NCI-H345 (cell line): ENCODE measurements at regions not wholly inside any gene's neighbourhood (a gene's known extent, or its start where the extent isn't known, plus 50 kb on each side); places are given as distances from the start of the nearest gene placed in this dataset.
"Not testable (repeated sequence)": the region's sequence is repeated elsewhere in the genome, so short reads cannot be mapped to it uniquely, and the experiment has no call there.

ENCODE experiments used
- DNase-seq: peaks from one replicate; lab custom pipeline; 2025; lab: John Stamatoyannopoulos, UW

- no peak for DNase-seq
Observed at GRCh38 chr17:70936724-70937123, 767.4 kb downstream of the KCNJ2 start.

GRCh38 chr17:70938336-70938735 is 769.0 kb downstream of the KCNJ2 start:
- DNase-seq: no peak

- DNase-seq: no peak
Observed at GRCh38 chr17:70945386-70945785, 776.1 kb downstream of the KCNJ2 start.

GRCh38 chr17:70947215-70947614 is 777.9 kb downstream of the KCNJ2 start:
- no peak for DNase-seq

- DNase-seq: no peak
Observed at GRCh38 chr17:70947636-70948565, 778.6 kb downstream of the KCNJ2 start.

GRCh38 chr17:70953140-70953539 is 783.8 kb downstream of the KCNJ2 start:
- not testable (repeated sequence) for DNase-seq

- DNase-seq: no peak
Observed at GRCh38 chr17:70955441-70955840, 786.1 kb downstream of the KCNJ2 start.

- DNase-seq: no peak
Observed at GRCh38 chr17:70956726-70957125, 787.4 kb downstream of the KCNJ2 start.

- no peak for DNase-seq
Observed at GRCh38 chr17:70961341-70961740, 792.0 kb downstream of the KCNJ2 start.

- DNase-seq: no peak
Observed at GRCh38 chr17:70968302-70968701, 799.0 kb downstream of the KCNJ2 start.

- DNase-seq: no peak
Observed at GRCh38 chr17:70969521-70970034, 800.2 kb downstream of the KCNJ2 start.

- DNase-seq: peak; percentile 24
Observed at GRCh38 chr17:70976447-70976846, 807.1 kb downstream of the KCNJ2 start.

GRCh38 chr17:70984873-70985272 is 815.5 kb downstream of the KCNJ2 start:
- no peak for DNase-seq

- DNase-seq: no peak
Observed at GRCh38 chr17:70987867-70988340, 818.6 kb downstream of the KCNJ2 start.

- no peak for DNase-seq
Observed at GRCh38 chr17:70988622-70989021, 819.3 kb downstream of the KCNJ2 start.

- DNase-seq: no peak
Observed at GRCh38 chr17:70989280-70989679, 819.9 kb downstream of the KCNJ2 start.

GRCh38 chr17:70994194-70994593 is 824.9 kb downstream of the KCNJ2 start:
- no peak for DNase-seq

- DNase-seq: no peak
Observed at GRCh38 chr17:70995997-70996396, 826.7 kb downstream of the KCNJ2 start.

- DNase-seq: no peak
Observed at GRCh38 chr17:71003736-71004135, 834.4 kb downstream of the KCNJ2 start.

GRCh38 chr17:71004413-71004812 is 835.1 kb downstream of the KCNJ2 start:
- no peak for DNase-seq

- peak; percentile 12 for DNase-seq
Observed at GRCh38 chr17:71011391-71011790, 842.1 kb downstream of the KCNJ2 start.

GRCh38 chr17:71019699-71020098 is 850.4 kb downstream of the KCNJ2 start:
- DNase-seq: no peak

GRCh38 chr17:71022758-71023157 is 853.4 kb downstream of the KCNJ2 start:
- no peak for DNase-seq
